CD4-positive, alpha-beta memory T cell (primary cell): ENCODE measurements at regions not wholly inside any gene's neighbourhood (a gene's known extent, or its start where the extent isn't known, plus 50 kb on each side); places are given as distances from the start of the nearest gene placed in this dataset.
"Not testable (repeated sequence)": the region's sequence is repeated elsewhere in the genome, so short reads cannot be mapped to it uniquely, and the experiment has no call there.

ENCODE experiments used
- CTCF ChIA-PET: fragments of 350-600 bp; sonication (Branson Sonifier 250); formaldehyde crosslinking; loops from one replicate; lab custom pipeline; 2021; ENCODE audit warnings: inconsistent platforms; ENCODE audit not compliant: partially characterized antibody; lab: Charles Lee
- POLR2A ChIA-PET: fragments of 350-600 bp; sonication (Branson Sonifier 250); formaldehyde crosslinking; loops from one replicate; lab custom pipeline; 2021; ENCODE audit not compliant: partially characterized antibody; lab: Charles Lee
- DNase-seq, 5 donors: peaks; one replicate each; pipeline versions ENCODE4 v3.0.0 to v3.0.0-alpha.2; 2020 to 2022; ENCODE audit warnings: mixed read lengths in 1 of 5
- H3K27ac ChIP-seq: one replicate; pipeline ENCODE4 v1.7.0; 2013; ENCODE audit warnings: low read depth, low read length
- H3K27me3 ChIP-seq: 2 replicates; pipeline ENCODE4 v1.7.0; 2013; ENCODE audit warnings: mild to moderate bottlenecking, low read length, moderate library complexity; ENCODE audit not compliant: insufficient read depth
- H3K36me3 ChIP-seq: 2 replicates; pipeline ENCODE4 v1.7.0; 2013; ENCODE audit warnings: mild to moderate bottlenecking, low read length, moderate library complexity; ENCODE audit not compliant: insufficient read depth
- H3K4me1 ChIP-seq: 2 replicates; pipeline ENCODE4 v1.7.0; 2013; ENCODE audit warnings: mild to moderate bottlenecking, low read length, moderate library complexity; ENCODE audit not compliant: insufficient read depth
- H3K4me3 ChIP-seq, 2 donors: one replicate each; pipeline ENCODE4 v1.7.0; 2013; ENCODE audit warnings: low read length in 2 of 2, mild to moderate bottlenecking in 1 of 2
- H3K9me3 ChIP-seq, 2 donors: one replicate each; pipeline ENCODE4 v1.7.0; 2013; ENCODE audit warnings: low read length in 2 of 2, control low read depth in 1 of 2; ENCODE audit not compliant: control insufficient read depth in 1 of 2
- H3K27ac Mint-ChIP-seq, 7 donors: one replicate each; pipeline ENCODE4 v1.8.0; 2020 to 2021; ENCODE audit warnings: mixed read lengths in 7 of 7, mild to moderate bottlenecking in 6 of 7, inconsistent platforms in 3 of 7, moderate library complexity in 3 of 7
- H3K27me3 Mint-ChIP-seq, 2 donors: one replicate each; pipeline ENCODE4 v1.8.0; 2020 to 2021; ENCODE audit warnings: mixed read lengths in 2 of 2
- H3K36me3 Mint-ChIP-seq, 2 donors: one replicate each; pipeline ENCODE4 v1.8.0; 2020 to 2021; ENCODE audit warnings: mixed read lengths in 2 of 2, inconsistent platforms in 1 of 2, mild to moderate bottlenecking in 1 of 2
- H3K4me1 Mint-ChIP-seq, 4 donors: one replicate each; pipeline ENCODE4 v1.8.0; 2020 to 2021; ENCODE audit warnings: mixed read lengths in 4 of 4, mild to moderate bottlenecking in 1 of 4
- H3K4me3 Mint-ChIP-seq, 8 donors: one replicate each; pipeline ENCODE4 v1.8.0; 2020 to 2021; ENCODE audit warnings: mixed read lengths in 8 of 8, mild to moderate bottlenecking in 7 of 8, moderate library complexity in 6 of 8, inconsistent platforms in 3 of 8
- H3K9me3 Mint-ChIP-seq, 8 donors: one replicate each; pipeline ENCODE4 v1.8.0; 2020 to 2021; ENCODE audit warnings: mixed read lengths in 8 of 8, mild to moderate bottlenecking in 5 of 8, inconsistent platforms in 3 of 8, moderate library complexity in 1 of 8
- intact Hi-C: fragments of 100-400 bp; cut with micrococcal nuclease; formaldehyde crosslinking; loops from one replicate; pipeline ENCODE4 v1.15.1; 2023

DNA sequence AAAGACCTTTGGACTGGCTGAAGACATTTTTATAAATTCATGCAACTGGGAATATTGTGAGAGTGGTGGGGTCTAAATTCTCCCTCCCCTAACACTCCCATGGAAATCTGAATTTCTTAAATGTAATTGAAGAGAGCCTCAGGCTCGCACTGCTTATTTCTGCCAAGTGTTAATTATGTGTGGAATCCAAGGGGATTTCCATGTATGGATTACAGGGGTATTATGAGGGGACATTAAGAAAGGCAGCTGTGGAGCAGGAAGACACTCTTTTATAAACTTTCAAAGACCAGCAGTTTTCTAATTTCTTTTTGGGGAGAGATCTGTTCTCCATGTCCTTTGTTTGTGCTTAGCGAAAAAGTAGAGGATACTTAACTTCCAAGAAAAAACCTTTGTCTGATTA lies 152.1 kb upstream of the TBL1XR1 start:
- Mint-ChIP-seq H3K4me1 (peaks cover 16 to 34% (median 23%) of the 10 kb centered on the region in 4 donors), H3K27ac (no peak overlapping the region), H3K9me3 (no peaks in the 10 kb centered on the region), H3K36me3 (no peaks in the 10 kb centered on the region), H3K4me3 (no peak overlapping the region), H3K27me3 (no peaks in the 10 kb centered on the region)
- CTCF ChIA-PET: no interaction called here
- H3K27me3 ChIP-seq: no peaks in the 10 kb centered on the region
- H3K4me3 ChIP-seq: no peak overlapping the region
- peaks cover 24% of the 10 kb centered on the region for H3K4me1 ChIP-seq
- POLR2A ChIA-PET: interaction anchor here (0.6 kb wide), 1 partner anchor 150 kb away, joined by 5 read pairs; no protein-coding TSS in a partner anchor
- no peak for DNase-seq
- intact Hi-C loops: no loop called here
- H3K9me3 ChIP-seq: no peaks in the 10 kb centered on the region
- no peaks in the 10 kb centered on the region for H3K36me3 ChIP-seq
- H3K27ac ChIP-seq: no peak overlapping the region

DNA sequence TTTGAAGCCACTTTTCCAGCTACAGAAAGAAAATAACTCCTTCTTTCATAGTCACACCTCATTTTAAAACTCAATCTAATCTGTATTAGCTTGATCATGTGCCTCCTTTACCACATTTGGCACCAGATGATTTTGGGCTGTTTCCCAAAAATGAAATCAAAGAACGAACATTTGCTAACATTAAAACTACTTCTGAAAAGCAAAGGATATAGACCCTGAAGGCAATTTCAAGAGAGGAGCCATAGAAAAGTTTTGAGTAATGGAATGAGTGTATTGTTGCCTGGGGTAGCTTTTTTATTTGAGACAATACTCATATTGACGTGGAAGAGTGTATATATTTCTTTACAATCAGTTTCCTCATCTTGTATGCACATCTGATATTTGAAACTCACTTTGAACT lies 152.8 kb upstream of the TBL1XR1 start:
- ChIA-PET POLR2A (interaction anchor here (0.6 to 1.0 kb wide), 2 partner anchors 10 to 151 kb away, joined by 3 to 5 read pairs; no protein-coding TSS in a partner anchor), CTCF (no interaction called here)
- Histone ChIP-seq H3K27ac (no peak overlapping the region), H3K4me1 (peaks cover 19% of the 10 kb centered on the region), H3K9me3 (no peaks in the 10 kb centered on the region), H3K36me3 (no peaks in the 10 kb centered on the region), H3K4me3 (no peak overlapping the region), H3K27me3 (no peaks in the 10 kb centered on the region)
- intact Hi-C loops: no loop called here
- H3K4me1 Mint-ChIP-seq: peaks cover 13 to 29% (median 19%) of the 10 kb centered on the region in 4 donors
- no peaks in the 10 kb centered on the region for H3K36me3 Mint-ChIP-seq
- no peak for DNase-seq
- peak overlapping the region in 1 of 7 donors; percentile 43 for H3K27ac Mint-ChIP-seq
- H3K9me3 Mint-ChIP-seq: no peaks in the 10 kb centered on the region
- no peaks in the 10 kb centered on the region for H3K27me3 Mint-ChIP-seq
- H3K4me3 Mint-ChIP-seq: no peak overlapping the region

DNA sequence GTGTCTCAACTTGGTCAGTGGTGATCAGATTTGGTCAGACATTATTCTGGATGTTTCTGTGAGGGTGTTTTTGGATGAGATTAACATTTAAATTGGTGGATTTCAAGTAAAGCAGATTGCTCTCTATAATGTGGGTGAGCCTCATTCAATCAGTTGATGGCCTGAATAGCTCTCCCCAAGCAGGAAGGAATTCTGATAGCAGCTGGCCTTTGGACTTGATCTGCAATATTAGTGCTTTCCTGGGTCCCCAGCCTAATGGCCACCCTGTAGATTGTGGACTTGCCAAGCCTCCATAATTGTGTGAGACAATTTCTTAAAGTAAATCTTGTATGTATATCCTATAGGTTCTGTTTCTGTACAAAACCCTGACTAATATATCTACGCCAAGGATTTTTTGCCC lies 153.9 kb upstream of the TBL1XR1 start:
- H3K36me3 ChIP-seq: no peaks in the 10 kb centered on the region
- no peak for DNase-seq
- Mint-ChIP-seq H3K4me1 (peaks cover 6 to 22% (median 10%) of the 10 kb centered on the region in 4 donors), H3K27ac (peak overlapping the region in 1 of 7 donors; percentile 4), H3K9me3 (no peaks in the 10 kb centered on the region), H3K27me3 (no peaks in the 10 kb centered on the region), H3K4me3 (no peak overlapping the region), H3K36me3 (no peaks in the 10 kb centered on the region)
- H3K4me3 ChIP-seq: no peak overlapping the region
- intact Hi-C loops: no loop called here
- H3K4me1 ChIP-seq: peaks cover 8% of the 10 kb centered on the region
- POLR2A ChIA-PET: no interaction called here
- H3K27ac ChIP-seq: no peak overlapping the region
- no peaks in the 10 kb centered on the region for H3K9me3 ChIP-seq
- no peaks in the 10 kb centered on the region for H3K27me3 ChIP-seq
- CTCF ChIA-PET: no interaction called here

DNA sequence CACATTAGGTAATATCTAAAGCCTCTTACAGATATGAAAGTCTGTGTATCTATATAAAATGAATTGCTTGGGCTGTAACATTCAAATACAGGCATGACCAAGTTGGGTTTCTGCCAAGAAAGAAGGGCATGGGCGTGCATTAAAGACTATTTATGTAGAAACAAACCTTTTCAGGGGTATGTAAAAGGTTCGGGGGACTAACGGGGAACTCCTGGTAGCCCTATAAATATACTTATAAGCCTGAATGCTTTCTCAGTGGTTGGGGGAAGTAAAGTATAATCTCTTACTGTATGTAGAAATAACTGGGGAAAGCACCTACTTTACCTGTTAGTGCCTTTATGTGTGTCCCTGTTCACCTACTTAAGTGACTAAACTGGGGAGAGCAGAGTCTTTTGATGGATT lies 154.5 kb upstream of the TBL1XR1 start:
- Mint-ChIP-seq H3K4me1 (peaks cover 9 to 24% (median 11%) of the 10 kb centered on the region in 4 donors), H3K27ac (peak overlapping the region in 1 of 7 donors; percentile 2), H3K9me3 (no peaks in the 10 kb centered on the region), H3K36me3 (no peaks in the 10 kb centered on the region), H3K4me3 (no peak overlapping the region), H3K27me3 (no peaks in the 10 kb centered on the region)
- no peak for DNase-seq
- Histone ChIP-seq H3K4me1 (peaks cover 7% of the 10 kb centered on the region), H3K4me3 (no peak overlapping the region), H3K9me3 (no peaks in the 10 kb centered on the region), H3K27ac (no peak overlapping the region), H3K27me3 (no peaks in the 10 kb centered on the region), H3K36me3 (no peaks in the 10 kb centered on the region)
- ChIA-PET POLR2A (no interaction called here), CTCF (no interaction called here)
- intact Hi-C loops: no loop called here

DNA sequence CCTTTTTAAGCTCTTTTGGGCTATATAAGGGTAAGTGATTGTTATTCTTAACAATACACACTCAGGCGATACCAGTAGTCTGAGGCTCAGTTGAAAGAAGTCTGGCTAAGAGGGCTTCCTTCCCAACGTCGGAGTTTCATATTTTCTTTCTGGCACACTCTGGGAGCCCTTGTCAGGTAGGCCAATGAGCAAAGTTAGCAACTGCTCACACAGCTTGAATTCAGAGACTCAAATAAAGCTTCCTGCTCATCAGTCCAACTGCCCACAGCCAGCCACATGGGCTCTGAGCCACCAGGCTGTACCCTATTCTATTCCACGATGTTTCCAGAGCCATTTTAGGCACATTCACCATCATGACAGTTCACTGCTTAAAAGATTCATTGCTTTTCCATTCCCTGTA lies 155.1 kb upstream of the TBL1XR1 start:
- H3K27me3 Mint-ChIP-seq: no peaks in the 10 kb centered on the region
- H3K4me3 ChIP-seq: no peak overlapping the region
- ChIA-PET CTCF (no interaction called here), POLR2A (no interaction called here)
- no peak overlapping the region for H3K27ac ChIP-seq
- H3K4me3 Mint-ChIP-seq: no peak overlapping the region
- no peak for DNase-seq
- no peaks in the 10 kb centered on the region for H3K36me3 Mint-ChIP-seq
- peaks cover 15 to 30% (median 17%) of the 10 kb centered on the region in 4 donors for H3K4me1 Mint-ChIP-seq
- no peaks in the 10 kb centered on the region for H3K27me3 ChIP-seq
- intact Hi-C loops: no loop called here
- H3K36me3 ChIP-seq: no peaks in the 10 kb centered on the region
- H3K27ac Mint-ChIP-seq: no peak overlapping the region
- peaks cover 14% of the 10 kb centered on the region for H3K4me1 ChIP-seq
- no peaks in the 10 kb centered on the region for H3K9me3 ChIP-seq
- no peaks in the 10 kb centered on the region for H3K9me3 Mint-ChIP-seq

DNA sequence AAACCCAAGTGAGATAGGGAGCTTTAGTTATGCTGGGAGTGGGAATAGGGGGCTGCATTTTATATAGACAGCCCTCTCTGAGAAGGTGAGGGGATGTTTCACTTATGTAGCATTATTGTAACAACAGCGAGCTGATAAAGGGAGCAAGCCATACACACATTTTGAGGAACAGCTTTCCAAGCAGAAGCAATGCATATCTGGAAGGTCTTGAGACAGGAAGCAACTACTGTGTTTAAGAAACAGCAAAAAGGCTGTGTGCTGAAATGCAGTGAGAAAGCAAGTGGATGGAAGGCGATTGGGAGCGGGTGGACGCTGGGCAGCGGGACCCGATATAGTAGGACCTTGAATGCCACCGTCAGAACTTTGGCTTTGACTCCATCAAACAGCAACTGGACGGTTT lies 155.9 kb upstream of the TBL1XR1 start:
- CTCF ChIA-PET: no interaction called here
- no peaks in the 10 kb centered on the region for H3K9me3 ChIP-seq
- no peaks in the 10 kb centered on the region for H3K27me3 ChIP-seq
- Mint-ChIP-seq H3K9me3 (no peaks in the 10 kb centered on the region), H3K27ac (no peak overlapping the region), H3K27me3 (no peaks in the 10 kb centered on the region), H3K4me1 (peaks cover 21 to 38% (median 23%) of the 10 kb centered on the region in 4 donors), H3K4me3 (no peak overlapping the region), H3K36me3 (no peaks in the 10 kb centered on the region)
- H3K4me3 ChIP-seq: no peak overlapping the region
- H3K4me1 ChIP-seq: peaks cover 21% of the 10 kb centered on the region
- no peak overlapping the region for H3K27ac ChIP-seq
- H3K36me3 ChIP-seq: no peaks in the 10 kb centered on the region
- POLR2A ChIA-PET: interaction anchor here (1.6 kb wide), 1 partner anchor 155 kb away, joined by 5 read pairs; no protein-coding TSS in a partner anchor
- intact Hi-C loops: no loop called here
- no peak for DNase-seq

DNA sequence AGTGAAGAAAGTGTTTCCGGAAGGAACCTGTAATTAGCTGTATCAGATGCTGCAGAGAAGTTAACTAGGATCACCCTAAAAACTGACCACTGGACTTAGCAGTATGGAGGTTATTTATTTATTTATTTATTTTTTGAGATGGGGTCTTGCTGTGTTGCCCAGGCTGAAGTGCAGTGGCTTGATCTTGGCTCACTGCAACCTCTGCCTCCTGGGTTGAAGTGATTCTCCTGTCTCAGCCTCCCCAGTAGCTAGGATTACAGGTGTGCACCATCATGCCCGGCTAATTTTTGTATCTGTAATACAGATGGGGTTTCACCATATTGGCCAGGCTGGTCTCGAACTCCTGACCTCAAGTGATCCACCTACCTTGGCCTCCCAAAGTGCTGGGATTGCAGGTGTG lies 156.6 kb upstream of the TBL1XR1 start:
- H3K4me3 Mint-ChIP-seq, H3K4me3 ChIP-seq, intact Hi-C loops, H3K9me3 ChIP-seq, DNase-seq, H3K27ac Mint-ChIP-seq, H3K27me3 ChIP-seq, H3K27me3 Mint-ChIP-seq, CTCF ChIA-PET, H3K9me3 Mint-ChIP-seq, H3K36me3 ChIP-seq, H3K27ac ChIP-seq, H3K36me3 Mint-ChIP-seq: not testable (repeated sequence)
- H3K4me1 Mint-ChIP-seq: peaks cover 28 to 45% (median 31%) of the 10 kb centered on the region in 4 donors
- POLR2A ChIA-PET: interaction anchor here (1.6 kb wide), 1 partner anchor 156 kb away, joined by 5 read pairs; no protein-coding TSS in a partner anchor
- H3K4me1 ChIP-seq: peaks cover 28% of the 10 kb centered on the region
